Superior temporal gyrus (tissue), 1 donor: ENCODE measurements at regions not wholly inside any gene's neighbourhood (a gene's known extent, or its start where the extent isn't known, plus 50 kb on each side); places are given as distances from the start of the nearest gene placed in this dataset.
"Not testable (repeated sequence)": the region's sequence is repeated elsewhere in the genome, so short reads cannot be mapped to it uniquely, and the experiment has no call there.

Experiments used
- DNase-seq: peaks from one replicate; pipeline ENCODE4 v3.0.0-alpha.2; 2016; ENCODE audit errors: extremely low spot score

DNA sequence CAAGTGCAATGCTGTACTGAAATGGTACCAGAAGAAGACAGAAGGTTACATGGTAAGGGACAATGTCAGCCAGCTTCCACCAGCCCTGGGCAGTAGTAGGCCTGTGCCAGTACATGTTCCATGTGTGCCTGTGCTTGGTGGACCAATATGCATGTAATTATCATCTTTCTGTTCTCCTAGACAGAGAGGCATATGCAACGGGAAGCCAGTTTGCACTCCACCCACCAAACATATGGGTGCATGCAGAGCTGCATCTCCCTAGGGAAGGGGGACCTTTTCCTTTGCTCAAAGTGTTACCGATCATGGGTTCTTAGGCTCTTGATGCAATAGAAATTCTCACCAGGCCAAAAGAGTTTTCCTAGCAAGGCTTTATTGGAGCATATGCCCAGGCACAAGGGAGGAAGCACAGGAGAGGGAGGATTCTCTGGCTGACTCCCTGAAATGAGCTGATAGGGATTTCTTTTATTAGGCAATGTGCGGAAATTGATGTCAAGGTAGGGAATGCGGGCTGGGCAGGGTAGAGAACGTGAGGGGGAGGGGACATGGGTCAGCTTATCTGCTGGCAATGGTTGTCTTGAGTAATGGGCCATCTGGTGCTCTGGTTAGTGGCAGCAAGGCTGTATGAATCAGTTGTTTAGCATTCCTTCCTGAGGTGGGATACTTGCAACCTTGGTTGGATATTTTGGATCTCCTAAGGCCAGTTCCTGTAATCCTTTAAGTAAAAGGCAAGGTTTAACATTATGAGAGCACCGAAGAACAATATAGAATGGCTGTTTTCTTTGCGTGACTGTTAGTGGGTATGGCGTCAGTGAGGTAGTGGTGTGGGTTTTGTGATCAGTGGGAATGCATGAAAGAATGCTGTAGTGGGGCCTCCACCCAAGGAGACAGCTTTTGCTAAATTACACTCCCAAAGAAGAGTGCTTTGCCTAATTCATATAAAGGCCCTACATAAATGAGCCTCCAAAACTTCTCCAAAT, 102.5 kb downstream of the CDRT15L2 start:
- not testable (repeated sequence) for DNase-seq

DNA sequence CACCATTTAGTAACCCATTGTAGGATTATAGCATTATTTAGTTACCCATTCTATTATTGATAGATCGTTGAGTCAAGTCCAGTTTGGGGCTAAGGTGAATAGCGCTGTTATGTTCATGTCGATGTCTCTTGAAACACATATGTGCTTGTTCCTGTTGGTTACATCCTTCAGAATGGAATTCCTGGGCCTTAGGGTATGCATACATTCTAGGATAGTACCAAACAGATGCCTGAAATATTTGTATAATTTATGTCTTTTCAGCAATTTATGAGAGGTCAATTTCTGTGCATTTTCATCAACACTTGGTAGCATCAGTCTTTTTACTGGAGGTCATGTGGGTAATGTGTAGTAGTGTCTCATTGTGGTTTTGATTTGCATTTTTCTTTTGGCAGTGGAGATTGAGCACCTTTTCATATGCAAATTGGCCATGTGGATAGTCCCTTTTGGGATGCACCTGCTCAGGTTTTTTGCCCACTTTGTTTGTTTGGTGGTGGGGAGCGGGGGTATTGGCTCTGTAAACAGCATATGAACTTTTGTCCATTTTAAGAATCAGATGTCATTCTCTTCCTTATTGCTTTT, 104.2 kb downstream of the CDRT15L2 start:
- DNase-seq = not testable (repeated sequence)

DNA sequence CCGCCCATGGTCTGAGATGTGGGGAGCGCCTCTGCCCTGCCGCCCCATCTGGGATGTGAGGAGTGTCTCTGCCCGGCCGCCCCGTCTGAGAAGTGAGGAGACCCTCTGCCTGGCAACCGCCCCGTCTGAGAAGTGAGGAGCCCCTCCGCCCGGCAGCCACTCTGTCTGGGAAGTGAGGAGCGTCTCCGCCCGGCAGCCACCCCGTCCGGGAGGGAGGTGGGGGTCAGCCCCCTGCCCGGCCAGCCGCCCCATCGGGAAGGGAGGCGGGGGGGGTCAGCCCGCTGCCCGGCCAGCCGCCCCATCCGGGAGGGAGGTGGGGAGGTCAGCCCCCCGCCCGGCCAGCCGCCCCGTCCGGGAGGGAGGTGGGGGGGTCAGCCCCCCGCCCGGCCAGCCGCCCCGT, 105.5 kb downstream of the CDRT15L2 start:
- DNase-seq = not testable (repeated sequence)

DNA sequence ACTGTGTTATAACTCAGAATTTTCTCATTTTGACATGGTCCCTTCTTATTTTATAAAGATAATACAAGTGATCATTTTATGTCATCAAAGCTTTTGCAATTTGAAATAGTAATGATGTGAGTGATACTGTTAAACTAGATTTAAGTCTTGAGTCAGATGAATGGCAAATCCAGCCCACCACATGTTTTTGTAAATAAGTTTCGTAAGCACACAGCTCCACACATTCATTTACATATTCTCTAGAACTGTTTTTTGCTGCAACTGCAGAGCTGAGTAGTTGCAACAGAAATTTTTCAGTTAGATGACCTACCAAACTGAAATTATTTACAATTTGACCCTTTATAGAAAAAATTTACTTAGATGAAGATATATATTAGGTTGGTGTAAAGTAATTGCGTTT, 108.1 kb downstream of the CDRT15L2 start:
- DNase-seq = not testable (repeated sequence)

DNA sequence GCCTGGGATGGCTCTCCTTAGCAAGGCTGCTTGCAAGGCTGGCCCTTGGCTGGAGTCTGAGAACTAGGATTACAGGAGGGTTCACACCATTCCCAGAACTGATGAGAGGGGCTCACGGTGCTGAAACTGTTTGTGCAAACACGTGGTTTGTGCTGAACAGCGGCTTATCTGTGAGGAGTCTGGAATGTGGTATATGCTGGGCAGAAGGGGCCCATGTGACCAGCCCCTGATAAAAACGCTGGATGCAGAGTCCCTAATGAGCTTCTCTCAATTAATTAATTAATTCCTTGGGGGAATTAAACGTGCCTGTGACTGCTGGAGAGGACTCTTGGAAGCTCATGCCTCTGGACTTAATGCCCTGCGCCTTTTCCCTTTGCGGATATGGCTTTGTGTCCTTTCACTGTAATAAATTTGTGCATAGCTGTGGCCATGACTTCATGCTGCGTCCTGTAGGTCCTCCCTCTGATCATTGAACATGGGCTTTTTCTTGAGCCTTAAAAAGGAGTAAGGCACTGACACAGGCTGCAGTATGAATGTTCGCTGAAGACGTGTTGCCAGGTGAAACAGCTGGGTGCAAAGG, 109.7 kb downstream of the CDRT15L2 start:
- DNase-seq = not testable (repeated sequence)

DNA sequence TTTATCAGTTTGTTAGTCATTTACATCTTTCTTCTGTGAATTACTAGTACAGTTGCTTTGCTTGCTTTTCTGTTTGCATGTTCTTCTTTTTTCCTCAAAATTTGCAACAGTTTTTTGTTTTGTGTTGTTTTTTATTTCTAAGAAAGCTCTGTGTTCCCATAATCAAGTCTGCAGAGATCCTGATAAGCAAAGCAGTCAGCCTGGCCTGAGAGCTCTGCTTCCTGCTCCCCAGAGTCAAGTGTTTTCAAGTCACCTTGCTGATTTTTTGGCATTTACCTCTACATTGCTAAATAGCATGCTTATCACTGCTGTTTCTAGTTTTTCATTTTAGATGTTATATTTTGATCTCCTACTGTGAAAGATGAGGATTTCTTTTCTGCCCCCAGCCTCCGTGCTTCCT, 113.2 kb downstream of the CDRT15L2 start:
- DNase-seq = not testable (repeated sequence)

DNA sequence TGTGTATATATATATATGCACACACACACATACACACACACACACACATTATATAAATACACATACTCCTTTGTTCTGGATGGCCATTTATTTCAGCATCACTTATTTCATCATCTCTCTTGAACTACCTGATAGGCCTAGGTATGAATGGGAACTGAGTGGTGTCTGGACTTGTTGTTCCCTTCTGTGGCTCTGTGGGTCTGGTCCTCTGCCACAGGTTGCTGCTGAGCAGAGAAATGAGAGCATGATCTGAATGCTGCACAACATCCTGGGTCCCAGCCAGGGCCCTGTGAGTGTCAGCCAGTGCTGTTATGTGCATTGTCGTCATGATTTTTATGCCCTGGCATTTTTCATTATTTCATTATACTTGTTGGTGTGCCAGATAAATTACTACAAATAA, 116.3 kb downstream of the CDRT15L2 start:
- DNase-seq = not testable (repeated sequence)

DNA sequence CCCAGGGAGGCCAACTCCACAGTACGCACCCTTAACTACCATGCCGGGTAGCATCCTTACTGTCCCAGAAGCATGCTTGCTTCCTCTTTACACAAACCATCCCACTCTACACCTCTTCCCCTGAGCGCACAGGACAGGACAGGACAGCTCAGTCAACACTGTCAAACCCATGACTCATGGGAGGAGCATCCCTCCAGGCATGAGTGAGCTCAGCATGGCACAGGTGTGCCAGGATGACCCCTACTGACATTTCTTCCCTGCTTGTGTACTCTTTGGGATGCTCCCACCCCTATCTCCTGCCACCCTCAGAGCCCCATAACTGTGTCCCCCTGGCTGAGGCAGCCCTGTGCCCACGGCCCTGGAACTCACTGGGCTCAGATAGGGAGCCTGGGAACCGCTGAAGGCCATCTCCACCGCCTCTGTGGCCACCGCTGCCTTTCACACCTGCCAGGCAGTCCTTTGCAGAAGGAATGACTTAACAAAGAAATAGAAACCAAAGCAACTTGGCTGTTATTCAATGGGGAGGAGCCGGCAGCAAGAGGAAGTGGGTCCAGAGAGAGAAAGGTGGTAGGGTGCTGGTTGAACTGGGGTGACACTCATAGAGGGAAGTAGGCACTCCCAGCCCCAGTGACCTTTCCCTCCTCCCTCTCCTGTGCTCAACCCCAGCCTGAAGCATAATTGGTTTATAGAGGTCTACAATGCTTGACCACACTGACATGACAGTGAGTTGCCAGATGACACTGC, 119.1 kb downstream of the CDRT15L2 start:
- DNase-seq = not testable (repeated sequence)

DNA sequence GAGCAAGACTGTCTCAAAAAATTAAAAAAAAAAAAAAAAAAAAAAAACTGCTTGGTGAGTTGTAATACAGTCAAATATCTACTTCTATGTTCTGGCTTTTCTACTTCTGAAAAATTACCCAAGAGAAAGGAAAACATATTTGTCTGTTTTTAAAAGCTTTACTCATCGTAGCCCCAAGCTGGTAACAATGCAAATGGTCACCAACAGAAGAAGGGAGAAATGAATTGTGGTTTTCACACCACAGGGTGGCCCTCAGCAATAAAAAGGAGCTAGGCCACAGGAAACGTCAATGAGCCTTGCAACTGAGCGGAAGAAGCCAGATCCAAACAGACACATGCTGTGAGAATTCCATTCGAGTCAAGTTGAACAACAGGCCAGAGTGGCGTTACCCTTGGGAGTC, 121.0 kb downstream of the CDRT15L2 start:
- not testable (repeated sequence) for DNase-seq

DNA sequence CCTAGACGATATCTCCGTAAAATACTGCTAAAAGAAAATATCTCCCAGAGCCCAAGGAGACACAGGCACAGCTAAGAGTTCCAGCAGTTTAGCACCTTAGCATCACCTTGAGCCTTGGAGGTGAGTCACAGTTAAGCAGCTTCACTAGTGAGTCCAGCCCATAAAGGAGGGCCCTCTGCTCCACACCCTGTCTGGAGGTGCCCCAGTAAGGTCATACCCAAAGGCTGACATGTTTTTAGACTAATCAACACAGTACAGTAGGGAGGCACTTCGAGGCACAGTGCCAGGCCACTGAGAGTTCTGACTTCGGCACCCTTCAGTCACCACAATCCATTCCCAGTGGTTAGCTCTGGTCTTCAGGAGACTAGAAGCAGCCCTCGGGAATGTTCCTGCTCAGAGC, 121.8 kb downstream of the CDRT15L2 start:
- DNase-seq = not testable (repeated sequence)

DNA sequence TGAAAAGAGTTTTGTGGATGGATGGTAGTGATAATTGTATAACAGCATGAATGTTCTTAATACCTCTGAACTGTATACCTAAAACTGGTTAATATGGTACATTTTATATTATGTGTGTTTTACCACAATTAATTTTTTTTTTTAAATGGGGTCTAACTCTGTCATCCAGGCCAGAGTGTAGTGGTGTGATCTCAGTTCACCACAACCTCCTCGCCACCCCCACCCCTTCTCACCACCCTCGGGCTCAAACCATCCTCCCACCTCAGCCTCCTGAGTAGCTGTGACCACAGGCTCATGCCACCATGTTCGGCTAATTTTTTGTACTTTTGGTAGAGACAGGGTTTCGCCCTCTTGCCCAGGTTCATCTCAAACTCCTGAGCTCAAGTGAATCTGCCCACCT, 123.2 kb downstream of the CDRT15L2 start:
- no peak for DNase-seq

DNA sequence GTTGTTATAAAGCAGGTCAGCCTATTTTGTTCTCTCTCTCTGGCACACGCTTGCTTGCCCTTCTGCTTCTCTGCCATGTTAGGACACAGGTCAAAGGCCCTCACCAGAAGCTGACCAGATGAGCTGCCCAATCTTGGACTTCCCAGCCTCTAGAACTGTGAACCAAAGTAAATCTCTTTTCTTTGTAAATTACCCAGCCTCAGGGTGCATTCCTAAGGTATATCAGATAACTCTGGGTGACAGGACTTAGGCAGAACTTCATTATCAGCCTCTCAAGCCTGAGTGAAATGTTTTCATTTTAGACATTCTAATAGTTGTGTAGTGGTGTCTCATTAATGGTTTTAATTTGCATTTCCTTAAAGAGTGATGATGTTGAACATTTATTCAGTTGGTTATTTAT, 124.3 kb downstream of the CDRT15L2 start:
- DNase-seq = no peak

DNA sequence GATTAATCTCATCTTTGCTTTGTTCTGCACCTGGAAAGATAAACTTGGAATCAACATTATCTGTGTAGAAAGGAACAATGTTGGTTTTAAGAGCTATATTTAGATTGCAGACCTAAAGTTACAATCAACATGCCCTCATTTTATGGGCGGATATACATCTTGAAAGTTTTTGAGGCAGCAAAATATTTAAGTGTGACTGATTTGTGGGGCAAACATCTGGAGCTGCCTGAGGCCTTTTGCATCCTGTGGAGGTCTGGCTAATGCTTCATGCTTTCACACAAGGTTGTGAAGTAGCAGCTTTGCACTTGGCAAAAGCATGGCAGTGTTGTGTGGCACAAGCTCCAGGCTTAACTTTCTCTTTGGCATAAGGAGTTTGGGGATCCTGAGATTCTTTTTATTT, 125.7 kb downstream of the CDRT15L2 start:
- not testable (repeated sequence) for DNase-seq

DNA sequence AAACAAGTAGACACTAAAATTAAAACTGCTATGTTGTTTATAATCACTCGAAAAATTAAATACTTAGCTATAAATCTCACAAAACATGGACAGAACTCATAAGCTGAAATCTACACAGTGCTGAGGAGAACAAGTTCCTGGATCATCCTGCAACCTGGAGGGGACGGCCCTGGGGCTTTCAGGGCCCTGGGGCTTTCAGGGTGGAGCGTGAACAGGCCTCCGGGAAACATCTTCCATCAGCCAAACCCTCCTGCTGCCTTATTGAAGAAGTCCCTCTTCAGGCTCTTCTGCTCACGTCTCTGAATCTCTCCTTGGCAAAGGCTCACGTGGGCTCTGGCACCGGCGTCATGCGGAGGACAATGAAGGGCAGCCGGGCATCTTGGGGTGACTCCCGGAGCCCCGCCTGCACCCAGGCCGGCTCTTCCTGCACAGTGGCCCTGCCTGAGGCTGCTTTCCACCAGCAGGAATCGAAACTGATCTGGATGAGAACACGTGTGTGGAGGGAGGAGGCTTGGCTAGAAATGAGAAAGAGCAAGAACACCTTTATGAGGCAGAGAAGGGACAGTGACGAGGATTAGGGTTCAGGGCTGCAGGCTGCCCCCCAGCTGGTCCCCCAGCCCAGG, 127.3 kb downstream of the CDRT15L2 start:
- DNase-seq = no peak

DNA sequence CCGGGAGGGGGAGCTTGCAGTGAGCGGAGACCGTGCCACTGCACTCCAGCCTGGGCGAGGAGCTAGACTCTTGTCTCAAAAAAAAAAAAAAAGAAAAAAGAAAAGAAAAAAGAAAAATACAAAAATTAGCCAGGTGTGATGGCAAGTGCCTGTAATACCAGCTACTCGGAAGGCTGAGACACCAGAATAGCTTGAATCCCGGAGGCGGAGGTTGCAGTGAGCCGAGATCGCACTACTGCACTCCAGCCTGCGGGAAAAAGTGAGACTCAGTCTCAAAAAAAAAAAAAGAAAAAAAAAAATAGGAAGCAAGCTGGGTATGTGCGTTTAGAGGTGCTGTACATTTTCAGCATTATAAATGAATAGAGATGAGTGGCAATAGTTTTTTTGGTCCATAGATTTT, 129.3 kb downstream of the CDRT15L2 start:
- not testable (repeated sequence) for DNase-seq

DNA sequence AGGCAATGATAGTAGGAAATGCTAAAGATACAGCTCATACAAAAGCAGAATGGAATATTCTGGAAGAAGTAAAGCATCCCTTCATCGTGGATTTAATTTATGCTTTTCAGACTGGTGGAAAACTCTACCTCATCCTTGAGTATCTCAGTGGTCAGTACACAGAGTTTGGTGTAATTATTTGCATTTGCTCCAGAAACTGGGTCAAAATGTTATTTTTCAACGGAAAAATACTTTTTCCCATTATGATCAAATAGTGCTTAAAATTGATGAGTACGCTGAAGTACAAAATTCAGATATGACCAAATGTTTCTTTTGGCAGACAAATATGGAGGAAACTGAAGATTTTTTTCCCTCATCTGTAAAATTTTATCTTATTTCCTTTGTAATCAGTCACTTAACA, 137.0 kb downstream of the CDRT15L2 start:
- not testable (repeated sequence) for DNase-seq

DNA sequence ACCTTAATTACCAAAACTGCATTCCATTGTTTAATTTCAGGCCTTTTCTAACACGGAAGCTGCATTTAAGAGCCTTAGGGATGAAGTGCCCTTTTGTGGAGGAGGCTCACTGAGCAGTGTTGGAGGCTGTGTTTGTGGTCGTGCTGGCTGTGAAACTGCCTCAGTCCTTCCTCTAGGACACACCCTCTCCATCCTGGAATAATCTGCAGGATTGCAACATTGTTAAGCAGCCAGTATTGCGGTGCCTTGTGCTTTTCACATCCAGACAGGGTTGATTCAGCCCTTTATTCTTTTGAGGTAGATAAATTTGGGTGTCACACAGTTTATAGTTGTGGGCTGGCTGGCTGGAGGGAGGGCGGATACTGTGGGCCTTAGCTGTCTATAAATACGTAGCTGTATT, 141.6 kb downstream of the CDRT15L2 start:
- no peak for DNase-seq

DNA sequence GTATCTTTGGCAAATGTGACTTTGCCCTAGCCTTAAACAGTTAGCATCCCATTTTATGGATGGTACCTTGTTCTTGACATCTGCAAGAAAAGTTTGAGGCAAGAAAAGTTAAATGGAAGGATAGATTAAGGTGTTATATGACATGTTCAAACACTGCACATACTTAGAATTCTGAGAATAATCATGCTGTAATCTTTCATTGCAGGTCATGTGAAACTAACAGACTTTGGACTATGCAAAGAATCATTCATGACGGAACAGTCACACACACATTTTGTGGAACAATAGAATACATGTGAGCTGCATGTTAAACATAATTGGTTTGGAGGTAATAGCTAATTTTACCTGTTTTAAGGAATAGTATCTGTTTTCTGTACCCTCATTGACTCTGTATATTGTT, 144.9 kb downstream of the CDRT15L2 start:
- DNase-seq = not testable (repeated sequence)

DNA sequence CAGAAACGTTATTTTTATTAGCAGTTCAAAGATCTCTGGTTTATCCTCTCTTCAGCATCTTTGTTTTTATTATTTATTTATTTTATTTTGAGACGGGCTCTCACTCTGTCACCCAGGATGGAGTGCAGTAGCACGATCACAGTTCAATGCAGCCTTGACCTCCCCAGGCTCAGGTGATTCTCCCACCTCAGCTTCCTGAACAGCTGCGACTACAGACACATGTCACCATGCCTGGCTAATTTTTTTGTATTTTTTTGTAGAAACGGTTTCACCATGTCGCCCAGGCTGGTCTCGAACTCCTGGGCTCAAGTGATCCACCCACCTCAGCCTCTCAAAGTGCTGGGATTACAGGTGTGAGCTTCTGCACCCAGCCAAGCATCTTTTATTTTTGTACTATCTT, 147.7 kb downstream of the CDRT15L2 start:
- not testable (repeated sequence) for DNase-seq

DNA sequence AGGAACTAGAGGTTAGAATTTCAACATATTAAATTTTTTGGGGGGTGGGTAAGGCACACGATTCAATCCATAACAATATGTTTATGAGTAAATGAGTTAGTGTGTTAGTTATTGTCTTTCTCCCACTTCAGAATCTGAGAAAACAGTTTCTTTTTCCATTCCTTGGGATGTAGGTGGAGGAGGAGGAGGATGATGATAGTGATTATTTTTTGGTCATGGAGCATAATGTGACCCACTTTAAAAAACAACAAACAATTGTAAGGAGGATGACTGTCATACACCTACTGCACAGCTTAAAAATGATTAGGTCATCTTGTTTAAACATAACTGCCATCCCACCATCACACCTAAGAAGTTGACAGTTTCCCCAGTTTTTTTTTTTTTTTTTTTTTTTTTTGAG, 148.7 kb downstream of the CDRT15L2 start:
- DNase-seq = no peak

DNA sequence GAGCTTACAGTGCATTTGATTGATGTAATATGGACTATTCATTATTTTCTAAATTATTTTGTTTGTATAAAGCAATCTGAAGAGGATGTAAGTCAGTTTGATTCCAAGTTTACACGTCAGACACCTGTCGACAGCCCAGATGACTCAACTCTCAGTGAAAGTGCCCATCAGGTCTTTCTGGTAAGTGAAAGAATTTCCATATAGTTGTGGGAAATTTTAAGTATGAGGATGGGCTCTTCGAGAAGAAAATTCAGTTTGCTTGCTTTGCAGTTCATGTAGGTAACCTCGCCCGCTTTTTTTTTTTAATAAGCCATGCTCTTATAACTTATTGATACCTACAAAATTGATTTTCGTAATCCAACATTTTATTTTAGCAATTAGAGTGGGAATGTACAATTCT, 151.6 kb downstream of the CDRT15L2 start:
- not testable (repeated sequence) for DNase-seq
